Type B pancreatic cell (in vitro differentiated cells): ENCODE measurements at regions not wholly inside any gene's neighbourhood (a gene's known extent, or its start where the extent isn't known, plus 50 kb on each side); places are given as distances from the start of the nearest gene placed in this dataset.

Experiments used
- DNase-seq: peaks from one replicate; pipeline ENCODE4 v3.0.0; 2021; ENCODE audit warnings: mixed read lengths; ENCODE audit not compliant: unreplicated experiment; ENCODE audit errors: extremely low spot score
- H3K27ac Mint-ChIP-seq: 2 replicates; pipeline ENCODE4 v1.8.0; 2021; ENCODE audit warnings: mild to moderate bottlenecking, mixed read lengths
- H3K27me3 Mint-ChIP-seq: 2 replicates; pipeline ENCODE4 v1.8.0; 2021; ENCODE audit warnings: mixed read lengths
- H3K36me3 Mint-ChIP-seq: 2 replicates; pipeline ENCODE4 v1.8.0; 2021; ENCODE audit warnings: mixed read lengths
- H3K4me1 Mint-ChIP-seq: one replicate; pipeline ENCODE4 v1.8.0; 2021; ENCODE audit warnings: mixed read lengths; ENCODE audit not compliant: unreplicated experiment
- H3K4me3 Mint-ChIP-seq: 2 replicates; pipeline ENCODE4 v1.8.0; 2021; ENCODE audit warnings: mild to moderate bottlenecking, mixed read lengths
- H3K9me3 Mint-ChIP-seq: 2 replicates; pipeline ENCODE4 v1.8.0; 2021; ENCODE audit warnings: mixed read lengths
- TF ChIP-seq, protein P1 (sequence below): fragments of 200-600 bp; sonication (generic); conservative IDR thresholded peaks from 2 replicates; pipeline ENCODE4 v1.5.0; 2021; ENCODE audit warnings: antibody characterized with exemption, mild to moderate bottlenecking

- H3K27ac Mint-ChIP-seq, result no peak overlapping the region
- no peaks in the 10 kb centered on the region for H3K9me3 Mint-ChIP-seq
- no peak overlapping the region for H3K4me3 Mint-ChIP-seq
- H3K4me1 Mint-ChIP-seq, result peaks cover 5% of the 10 kb centered on the region
- no peaks in the 10 kb centered on the region for H3K36me3 Mint-ChIP-seq
- H3K27me3 Mint-ChIP-seq, result peaks cover 21% of the 10 kb centered on the region
- no peak for DNase-seq
- TF ChIP-seq, protein P1, sequence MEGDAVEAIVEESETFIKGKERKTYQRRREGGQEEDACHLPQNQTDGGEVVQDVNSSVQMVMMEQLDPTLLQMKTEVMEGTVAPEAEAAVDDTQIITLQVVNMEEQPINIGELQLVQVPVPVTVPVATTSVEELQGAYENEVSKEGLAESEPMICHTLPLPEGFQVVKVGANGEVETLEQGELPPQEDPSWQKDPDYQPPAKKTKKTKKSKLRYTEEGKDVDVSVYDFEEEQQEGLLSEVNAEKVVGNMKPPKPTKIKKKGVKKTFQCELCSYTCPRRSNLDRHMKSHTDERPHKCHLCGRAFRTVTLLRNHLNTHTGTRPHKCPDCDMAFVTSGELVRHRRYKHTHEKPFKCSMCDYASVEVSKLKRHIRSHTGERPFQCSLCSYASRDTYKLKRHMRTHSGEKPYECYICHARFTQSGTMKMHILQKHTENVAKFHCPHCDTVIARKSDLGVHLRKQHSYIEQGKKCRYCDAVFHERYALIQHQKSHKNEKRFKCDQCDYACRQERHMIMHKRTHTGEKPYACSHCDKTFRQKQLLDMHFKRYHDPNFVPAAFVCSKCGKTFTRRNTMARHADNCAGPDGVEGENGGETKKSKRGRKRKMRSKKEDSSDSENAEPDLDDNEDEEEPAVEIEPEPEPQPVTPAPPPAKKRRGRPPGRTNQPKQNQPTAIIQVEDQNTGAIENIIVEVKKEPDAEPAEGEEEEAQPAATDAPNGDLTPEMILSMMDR, result no peak
These were observed 135.1 kb upstream of the KLHL25 start for GRCh38 chr15:85929786-85930185.

- H3K36me3 Mint-ChIP-seq, result no peaks in the 10 kb centered on the region
- TF ChIP-seq, protein P1, result no peak
- no peaks in the 10 kb centered on the region for H3K9me3 Mint-ChIP-seq
- no peak for DNase-seq
- H3K27ac Mint-ChIP-seq, result no peak overlapping the region
- H3K4me1 Mint-ChIP-seq, result peaks cover 5% of the 10 kb centered on the region
- H3K27me3 Mint-ChIP-seq, result peaks cover 11% of the 10 kb centered on the region
- no peak overlapping the region for H3K4me3 Mint-ChIP-seq
These were observed 137.7 kb upstream of the KLHL25 start for GRCh38 chr15:85932391-85932790.

DNA sequence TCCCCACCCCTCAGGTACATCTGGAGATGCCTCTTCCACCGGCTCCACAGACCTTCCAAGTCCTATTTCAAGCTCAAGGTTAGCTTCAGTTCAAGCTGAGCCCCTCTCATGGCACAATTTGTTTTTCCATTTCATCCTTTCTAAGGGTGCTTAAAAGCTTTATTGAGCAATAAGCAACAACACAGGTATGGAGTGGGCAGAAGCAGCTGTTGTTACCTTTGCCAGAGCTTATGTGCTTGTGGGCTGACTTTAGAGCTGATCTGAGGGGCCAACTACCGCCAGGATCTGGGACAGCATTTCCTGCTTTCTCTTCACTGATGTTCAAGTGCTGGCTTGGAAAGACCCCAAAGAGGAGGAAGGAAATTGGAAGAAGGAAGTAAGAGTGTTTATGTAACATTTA lies 140.0 kb upstream of the KLHL25 start:
- Mint-ChIP-seq H3K27me3 (peaks cover 8% of the 10 kb centered on the region), H3K27ac (no peak overlapping the region), H3K4me3 (no peak overlapping the region), H3K4me1 (peaks cover 5% of the 10 kb centered on the region), H3K36me3 (no peaks in the 10 kb centered on the region), H3K9me3 (no peaks in the 10 kb centered on the region)
- TF ChIP-seq, protein P1, result no peak
- DNase-seq, result no peak

- Mint-ChIP-seq H3K27me3 (peaks cover 8% of the 10 kb centered on the region), H3K36me3 (no peaks in the 10 kb centered on the region), H3K4me3 (no peak overlapping the region), H3K4me1 (peaks cover 5% of the 10 kb centered on the region), H3K9me3 (no peaks in the 10 kb centered on the region), H3K27ac (no peak overlapping the region)
- TF ChIP-seq, protein P1, result no peak
- DNase-seq, result no peak
These were observed 140.5 kb upstream of the KLHL25 start for GRCh38 chr15:85935182-85935581.

- H3K27ac Mint-ChIP-seq, result no peak overlapping the region
- peaks cover 5% of the 10 kb centered on the region for H3K4me1 Mint-ChIP-seq
- no peak for DNase-seq
- TF ChIP-seq, protein P1, result no peak
- H3K36me3 Mint-ChIP-seq, result no peaks in the 10 kb centered on the region
- H3K9me3 Mint-ChIP-seq, result no peaks in the 10 kb centered on the region
- H3K4me3 Mint-ChIP-seq, result no peak overlapping the region
- peaks cover 5% of the 10 kb centered on the region for H3K27me3 Mint-ChIP-seq
These were observed 142.0 kb upstream of the AGBL1 start for GRCh38 chr15:85937661-85938060.

- no peaks in the 10 kb centered on the region for H3K9me3 Mint-ChIP-seq
- H3K27me3 Mint-ChIP-seq, result peaks cover 6% of the 10 kb centered on the region
- TF ChIP-seq, protein P1, result no peak
- no peak for DNase-seq
- H3K27ac Mint-ChIP-seq, result no peak overlapping the region
- H3K36me3 Mint-ChIP-seq, result no peaks in the 10 kb centered on the region
- no peak overlapping the region for H3K4me3 Mint-ChIP-seq
- no peaks in the 10 kb centered on the region for H3K4me1 Mint-ChIP-seq
These were observed 138.3 kb upstream of the AGBL1 start for GRCh38 chr15:85941186-85941855.
